H1 (cell line): ENCODE measurements at regions not wholly inside any gene's neighbourhood (a gene's known extent, or its start where the extent isn't known, plus 50 kb on each side); places are given as distances from the start of the nearest gene placed in this dataset.

Source experiments
- CTCF ChIA-PET: fragments of 300-600 bp; sonication (Branson Sonifier 250); formaldehyde crosslinking; loops from one replicate; lab custom pipeline; 2021; ENCODE audit not compliant: partially characterized antibody; lab: Charles Lee
- POLR2A ChIA-PET: fragments of 300-600 bp; sonication (Branson Sonifier 250); formaldehyde crosslinking; loops from one replicate; lab custom pipeline; 2021; ENCODE audit warnings: inconsistent platforms; ENCODE audit not compliant: partially characterized antibody; lab: Charles Lee
- DNase-seq, 2 experiments: peaks; one replicate each; pipeline versions ENCODE4 v3.0.0 to v3.0.0-alpha.2; 2010 to 2022; ENCODE audit warnings: low spot score in 2 of 2, low read depth in 1 of 2, mixed read lengths in 1 of 2
- FAIRE-seq: peaks from 2 replicates; lab custom pipeline; 2011; peaks lifted over from hg19 to GRCh38; lab: Jason Lieb, UNC
- H2AFZ ChIP-seq: 2 replicates; pipeline ENCODE4 v1.8.1; 2012; ENCODE audit warnings: low read length, inconsistent platforms
- H2AK5ac ChIP-seq: 2 replicates; pipeline ENCODE4 v1.6.1; 2013; ENCODE audit warnings: low read depth, low read length
- H2BK120ac ChIP-seq: replicated peaks from 2 replicates; pipeline ENCODE3; 2013; ENCODE audit warnings: low read depth, low read length, inconsistent platforms
- H2BK12ac ChIP-seq: 2 replicates; pipeline ENCODE4 v1.6.1; 2013; ENCODE audit warnings: low read depth, low read length
- H2BK15ac ChIP-seq: 2 replicates; pipeline ENCODE4 v1.6.1; 2013; ENCODE audit warnings: low read length
- H2BK20ac ChIP-seq: 2 replicates; pipeline ENCODE4 v1.6.1; 2013; ENCODE audit warnings: low read length
- H2BK5ac ChIP-seq: 2 replicates; pipeline ENCODE4 v1.6.1; 2013; ENCODE audit warnings: low read depth, low read length
- H3K14ac ChIP-seq: 2 replicates; pipeline ENCODE4 v1.6.1; 2013; ENCODE audit warnings: inconsistent platforms; ENCODE audit not compliant: insufficient read length
- H3K18ac ChIP-seq: 2 replicates; pipeline ENCODE4 v1.6.1; 2013; ENCODE audit warnings: low read length; ENCODE audit errors: extremely low read depth
- H3K23ac ChIP-seq: 2 replicates; pipeline ENCODE4 v1.6.1; 2013; ENCODE audit warnings: inconsistent platforms; ENCODE audit not compliant: insufficient read length
- H3K23me2 ChIP-seq: 2 replicates; pipeline ENCODE4 v1.6.1; 2013; ENCODE audit warnings: low read depth, low read length
- H3K27ac ChIP-seq: 2 replicates; pipeline ENCODE4 v1.6.1; 2011; ENCODE audit warnings: low read depth, low read length, inconsistent platforms
- H3K27me3 ChIP-seq, 4 experiments: replicated peaks in 1 of 4; 1 replicate in 1 of 4; 2 replicates in 3 of 4; pipeline versions ENCODE4 v1.6.1 to v1.8.1; 2011 to 2013; ENCODE audit warnings: low read length in 3 of 4, mild to moderate bottlenecking in 3 of 4, inconsistent platforms in 2 of 4, mixed read lengths in 2 of 4, moderate library complexity in 1 of 4; ENCODE audit not compliant: control insufficient read depth in 3 of 4, insufficient read depth in 3 of 4; ENCODE audit errors: extremely low read depth in 1 of 4
- H3K36me3 ChIP-seq, 4 experiments: 2 replicates each; pipeline versions ENCODE4 v1.6.1 to v1.8.1; 2011 to 2013; ENCODE audit warnings: mild to moderate bottlenecking in 4 of 4, low read length in 3 of 4, moderate library complexity in 2 of 4, control low read depth in 1 of 4, inconsistent platforms in 1 of 4; ENCODE audit not compliant: insufficient read depth in 4 of 4, control insufficient read depth in 2 of 4
- H3K4ac ChIP-seq: replicated peaks from 2 replicates; pipeline ENCODE3; 2013; ENCODE audit warnings: low read length, low read depth, mixed read lengths, inconsistent platforms; ENCODE audit not compliant: insufficient read length
- H3K4me1 ChIP-seq, 4 experiments: replicated peaks in 1 of 4; 1 replicate in 1 of 4; 2 replicates in 3 of 4; pipeline versions ENCODE4 v1.6.1 to v1.8.1; 2011 to 2013; ENCODE audit warnings: low read length in 3 of 4, inconsistent platforms in 2 of 4, mixed read lengths in 1 of 4; ENCODE audit not compliant: insufficient read depth in 4 of 4, control insufficient read depth in 3 of 4
- H3K4me2 ChIP-seq, 2 experiments: 2 replicates each; pipeline versions ENCODE4 v1.6.1 to v1.8.1; 2011 to 2013; ENCODE audit warnings: low read depth in 2 of 2, low read length in 2 of 2, control low read depth in 1 of 2, inconsistent platforms in 1 of 2, mild to moderate bottlenecking in 1 of 2; ENCODE audit not compliant: insufficient read depth in 1 of 2
- H3K4me3 ChIP-seq, 4 experiments: fragments of 200-600, 300-600 bp in 1 of 4; sonication (generic), shearing (Covaris generic), sonication (Bioruptor Twin) in 1 of 4; 2 replicates each; pipeline versions ENCODE4 v1.5.1 to v1.8.1; 2011 to 2016; ENCODE audit warnings: low read length in 4 of 4, low read depth in 3 of 4, control low read depth in 2 of 4, inconsistent platforms in 2 of 4, mild to moderate bottlenecking in 2 of 4, mixed read lengths in 1 of 4, moderate library complexity in 1 of 4; ENCODE audit not compliant: insufficient read depth in 2 of 4; ENCODE audit errors: extremely low read depth in 1 of 4
- H3K56ac ChIP-seq: replicated peaks from 2 replicates; pipeline ENCODE3; 2013; ENCODE audit warnings: low read depth, mild to moderate bottlenecking, mixed read lengths, low read length, inconsistent platforms; ENCODE audit not compliant: insufficient read length
- H3K79me1 ChIP-seq: 2 replicates; pipeline ENCODE4 v1.6.1; 2013; ENCODE audit warnings: low read depth, low read length, control low read depth
- H3K79me2 ChIP-seq, 2 experiments: 2 replicates each; pipeline versions ENCODE4 v1.6.1 to v1.8.1; 2012 to 2013; ENCODE audit warnings: low read length in 2 of 2, mild to moderate bottlenecking in 2 of 2, inconsistent platforms in 1 of 2; ENCODE audit not compliant: insufficient read depth in 2 of 2, control insufficient read depth in 1 of 2
- H3K9ac ChIP-seq, 4 experiments: replicated peaks in 1 of 4; 1 replicate in 1 of 4; 2 replicates in 3 of 4; pipeline versions ENCODE4 v1.6.1 to v1.8.1; 2011 to 2013; ENCODE audit warnings: low read depth in 3 of 4, low read length in 3 of 4, control low read depth in 2 of 4, mild to moderate bottlenecking in 2 of 4, moderate library complexity in 2 of 4, inconsistent platforms in 1 of 4; ENCODE audit errors: extremely low read depth in 1 of 4
- H3K9me3 ChIP-seq, 2 experiments: 2 replicates each; pipeline versions ENCODE4 v1.6.1 to v1.8.1; 2012 to 2013; ENCODE audit warnings: mild to moderate bottlenecking in 2 of 2, moderate library complexity in 2 of 2, control low read depth in 1 of 2, inconsistent platforms in 1 of 2, low read depth in 1 of 2, low read length in 1 of 2, mixed read lengths in 1 of 2; ENCODE audit not compliant: insufficient read depth in 2 of 2
- H4K20me1 ChIP-seq, 2 experiments: replicated peaks in 1 of 2; 2 replicates each; pipeline versions ENCODE3 to v1.8.1; 2011 to 2013; ENCODE audit warnings: inconsistent platforms in 2 of 2, low read length in 2 of 2, mild to moderate bottlenecking in 1 of 2; ENCODE audit not compliant: insufficient read depth in 2 of 2, control insufficient read depth in 1 of 2
- H4K5ac ChIP-seq: 2 replicates; pipeline ENCODE4 v1.6.1; 2013; ENCODE audit warnings: low read length, low read depth, mixed read lengths, inconsistent platforms; ENCODE audit not compliant: insufficient read length
- H4K8ac ChIP-seq: 2 replicates; pipeline ENCODE4 v1.8.0; 2013; ENCODE audit warnings: mild to moderate bottlenecking, moderate library complexity, low read length, inconsistent platforms; ENCODE audit not compliant: insufficient read depth; ENCODE audit errors: extremely low read depth
- H4K91ac ChIP-seq: replicated peaks from 2 replicates; pipeline ENCODE3; 2013; ENCODE audit warnings: low read length, mixed read lengths, inconsistent platforms; ENCODE audit not compliant: insufficient read length
- CBX8 ChIP-seq: fragments of 300-800, 300-1000 bp; sonication (generic); IDR thresholded peaks from 2 replicates; pipeline ENCODE4 v1.7.1; 2016; ENCODE audit warnings: low read depth, low read length, borderline replicate concordance
- CHD2 ChIP-seq: IDR thresholded peaks from 2 replicates; pipeline ENCODE4 v1.6.1; 2012; ENCODE audit warnings: low read length, improper control_type of control experiment
- EGR1 ChIP-seq: IDR thresholded peaks from 2 replicates; pipeline ENCODE4 v1.6.1; 2011; ENCODE audit warnings: low read depth, low read length, borderline replicate concordance
- EP300 ChIP-seq, 2 experiments: IDR thresholded peaks; 1 replicate in 1 of 2; 2 replicates in 1 of 2; pipeline ENCODE4 v1.6.1; 2011 to 2012; ENCODE audit warnings: low read depth in 2 of 2, low read length in 2 of 2, mild to moderate bottlenecking in 2 of 2, borderline replicate concordance in 1 of 2, inconsistent platforms in 1 of 2, moderate library complexity in 1 of 2
- KDM5A ChIP-seq: fragments of 200-600 bp; IDR thresholded peaks from 2 replicates; pipeline ENCODE4 v1.7.1; 2012; ENCODE audit warnings: mild to moderate bottlenecking, low read length, inconsistent platforms, mixed read lengths
- RAD21 ChIP-seq, 2 experiments: IDR thresholded peaks in 1 of 2; conservative IDR thresholded peaks in 1 of 2; 2 replicates each; pipeline ENCODE4 v1.6.1; 2011; ENCODE audit warnings: low read depth in 2 of 2, low read length in 2 of 2, improper control_type of control experiment in 1 of 2, inconsistent platforms in 1 of 2, mild to moderate bottlenecking in 1 of 2, moderate library complexity in 1 of 2
- RNF2 ChIP-seq: fragments of 200-900, 300-1000 bp; sonication (generic); IDR thresholded peaks from 2 replicates; pipeline ENCODE4 v1.7.1; 2016; ENCODE audit warnings: borderline replicate concordance, low read depth, mild to moderate bottlenecking, antibody characterized with exemption, low read length; ENCODE audit not compliant: poor library complexity, severe bottlenecking; ENCODE audit errors: missing control alignments
- TCF12 ChIP-seq: IDR thresholded peaks from 2 replicates; pipeline ENCODE4 v1.6.1; 2011; ENCODE audit warnings: low read depth, mild to moderate bottlenecking, low read length
- WGBS, 2 experiments: shearing (Covaris generic) in 1 of 2; methylation state at CpG; one replicate each; pipeline versions ENCODE4 v1.1.6 to v1.1.7; 2013 to 2015; ENCODE audit warnings: low lambda C conversion rate in 2 of 2, mixed read lengths in 2 of 2, inconsistent platforms in 1 of 2, low coverage in 1 of 2, missing lambda C conversion rate in 1 of 2; ENCODE audit not compliant: insufficient replicate concordance in 2 of 2, insufficient coverage in 1 of 2, insufficient read length in 1 of 2; ENCODE audit errors: extremely low coverage in 1 of 2, missing lambda C conversion rate in 1 of 2; 5-methylcytosine and 5-hydroxymethylcytosine counted together
- TF ChIP-seq, protein P1 (sequence below): IDR thresholded peaks from 2 replicates; pipeline ENCODE4 v1.6.1; 2012; ENCODE audit warnings: inconsistent platforms
- TF ChIP-seq, protein P2 (sequence below): IDR thresholded peaks from 2 replicates; pipeline ENCODE4 v1.6.1; 2011; ENCODE audit warnings: low read length, improper control_type of control experiment

DNA sequence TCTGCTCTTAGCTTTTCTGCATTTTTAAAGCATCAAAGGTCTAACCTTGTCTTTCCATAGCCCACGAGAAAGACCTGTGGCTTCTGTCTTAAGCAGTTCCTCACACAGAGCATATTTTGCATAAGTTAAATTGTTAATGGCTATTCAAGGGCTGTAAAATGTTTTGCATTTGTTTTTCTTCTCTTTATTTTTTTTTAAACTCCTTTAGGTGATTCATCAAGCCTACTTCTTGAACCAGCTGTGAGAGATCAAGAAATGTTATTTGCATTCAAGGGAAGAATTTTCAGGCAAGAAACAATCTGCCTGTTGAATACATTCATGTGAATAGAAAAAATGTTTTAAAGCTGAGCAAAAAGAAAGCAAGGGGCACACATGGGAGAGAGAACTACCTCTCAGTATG is 423.8 kb upstream of the FRG1 start:
- 69% methylated on average over 1 of the region's 1 CpG; no CpG with 5 or more reads in 1 of the 2 experiments for WGBS, 2 experiments
- ChIA-PET CTCF (no interaction called here), POLR2A (interaction anchor here (1.0 kb wide), 1 partner anchor 15 kb away, joined by 3 read pairs; no protein-coding TSS in a partner anchor)
- no peaks in the 10 kb centered on the region for H3K9me3 ChIP-seq
- H4K20me1 ChIP-seq, result no peaks in the 10 kb centered on the region
- no peaks in the 10 kb centered on the region for H3K79me2 ChIP-seq
- no peak overlapping the region for H3K23ac ChIP-seq
- H4K91ac ChIP-seq, result no peak overlapping the region
- H2BK15ac ChIP-seq, result no peak overlapping the region
- H3K4me3 ChIP-seq, result no peak overlapping the region
- no peak overlapping the region for H3K9ac ChIP-seq
- H3K36me3 ChIP-seq, result no peaks in the 10 kb centered on the region
- no peak overlapping the region for H3K4me2 ChIP-seq
- H3K14ac ChIP-seq, result no peak overlapping the region
- no peak overlapping the region for H4K5ac ChIP-seq
- no peak overlapping the region for H4K8ac ChIP-seq
- no peak for DNase-seq
- no peaks in the 10 kb centered on the region for H3K79me1 ChIP-seq
- H3K27me3 ChIP-seq, result no peaks in the 10 kb centered on the region
- H2BK5ac ChIP-seq, result no peak overlapping the region
- H3K18ac ChIP-seq, result no peak overlapping the region
- no peak overlapping the region for H3K56ac ChIP-seq
- H2BK20ac ChIP-seq, result no peak overlapping the region
- no peak overlapping the region for H2BK12ac ChIP-seq
- H2BK120ac ChIP-seq, result no peak overlapping the region
- FAIRE-seq, result no peak
- H3K23me2 ChIP-seq, result no peaks in the 10 kb centered on the region
- no peak for TF ChIP-seq CBX8
- no peak for TF ChIP-seq EP300 (IDR thresholded peaks at IDR 0.05; ENCODE audit: borderline replicate concordance in 1 of 2, low read depth in 2 of 2, low read length in 2 of 2)
- no peak for TF ChIP-seq TCF12
- no peak for TF ChIP-seq CHD2
- TF ChIP-seq EGR1, result no peak
- TF ChIP-seq RNF2, result no peak
- no peak for TF ChIP-seq RAD21 (IDR thresholded peaks at IDR 0.05 in 1 of 2, conservative IDR thresholded peaks at IDR 0.05 in 1 of 2; ENCODE audit: low read depth in 2 of 2, low read length in 2 of 2)
- no peak for TF ChIP-seq KDM5A
- TF ChIP-seq, protein P1, sequence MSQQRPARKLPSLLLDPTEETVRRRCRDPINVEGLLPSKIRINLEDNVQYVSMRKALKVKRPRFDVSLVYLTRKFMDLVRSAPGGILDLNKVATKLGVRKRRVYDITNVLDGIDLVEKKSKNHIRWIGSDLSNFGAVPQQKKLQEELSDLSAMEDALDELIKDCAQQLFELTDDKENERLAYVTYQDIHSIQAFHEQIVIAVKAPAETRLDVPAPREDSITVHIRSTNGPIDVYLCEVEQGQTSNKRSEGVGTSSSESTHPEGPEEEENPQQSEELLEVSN, result no peak
- TF ChIP-seq, protein P2, sequence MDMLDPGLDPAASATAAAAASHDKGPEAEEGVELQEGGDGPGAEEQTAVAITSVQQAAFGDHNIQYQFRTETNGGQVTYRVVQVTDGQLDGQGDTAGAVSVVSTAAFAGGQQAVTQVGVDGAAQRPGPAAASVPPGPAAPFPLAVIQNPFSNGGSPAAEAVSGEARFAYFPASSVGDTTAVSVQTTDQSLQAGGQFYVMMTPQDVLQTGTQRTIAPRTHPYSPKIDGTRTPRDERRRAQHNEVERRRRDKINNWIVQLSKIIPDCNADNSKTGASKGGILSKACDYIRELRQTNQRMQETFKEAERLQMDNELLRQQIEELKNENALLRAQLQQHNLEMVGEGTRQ, result no peak
- no peak overlapping the region for H3K27ac ChIP-seq
- peaks cover 0 to 4% (median 0%) of the 10 kb centered on the region in 4 experiments; a peak in 3 of 7 replicates for H3K4me1 ChIP-seq
- no peak overlapping the region for H3K4ac ChIP-seq
- H2AK5ac ChIP-seq, result no peak overlapping the region
- no peak overlapping the region for H2AFZ ChIP-seq
